ENCODE measurements at regions not wholly inside any gene's neighbourhood (a gene's known extent, or its start where the extent isn't known, plus 50 kb on each side); places are given as distances from the start of the nearest gene placed in this dataset.

GRCh38 chr17:77907497-77908461 lies 50.7 kb upstream of the TNRC6C start:
- DNase-seq (ENCODE audit: low spot score), result no peak

GRCh38 chr17:77908501-77908900 lies 50.0 kb upstream of the TNRC6C start:
- no peak for DNase-seq (ENCODE audit: low spot score)
